Trophoblast cell (in vitro differentiated cells and primary cell): ENCODE measurements at regions not wholly inside any gene's neighbourhood (a gene's known extent, or its start where the extent isn't known, plus 50 kb on each side); places are given as distances from the start of the nearest gene placed in this dataset.
"Not testable (repeated sequence)": the region's sequence is repeated elsewhere in the genome, so short reads cannot be mapped to it uniquely, and the experiment has no call there.

Source experiments
- DNase-seq, 2 donors: peaks; one replicate each; pipeline ENCODE4 v3.0.0-alpha.2; 2016
- H2AFZ ChIP-seq: 2 replicates; pipeline ENCODE4 v1.6.1; 2013; ENCODE audit warnings: low read length, moderate library complexity, mild to moderate bottlenecking; ENCODE audit not compliant: insufficient read depth, poor library complexity
- H2AK5ac ChIP-seq: 2 replicates; pipeline ENCODE4 v1.6.1; 2013; ENCODE audit warnings: mild to moderate bottlenecking, low read length
- H2BK120ac ChIP-seq: 2 replicates; pipeline ENCODE4 v1.6.1; 2013; ENCODE audit warnings: low read length, mild to moderate bottlenecking, moderate library complexity; ENCODE audit not compliant: insufficient read depth, poor library complexity
- H2BK12ac ChIP-seq: 2 replicates; pipeline ENCODE4 v1.6.1; 2013; ENCODE audit warnings: mild to moderate bottlenecking, low read length, moderate library complexity
- H2BK5ac ChIP-seq: 2 replicates; pipeline ENCODE4 v1.6.1; 2013; ENCODE audit warnings: low read length, low read depth, moderate library complexity, mild to moderate bottlenecking; ENCODE audit not compliant: poor library complexity
- H3K14ac ChIP-seq: 2 replicates; pipeline ENCODE4 v1.6.1; 2013; ENCODE audit warnings: mild to moderate bottlenecking, low read length
- H3K18ac ChIP-seq: 2 replicates; pipeline ENCODE4 v1.6.1; 2013; ENCODE audit warnings: mild to moderate bottlenecking, low read length
- H3K23ac ChIP-seq: 2 replicates; pipeline ENCODE4 v1.6.1; 2013; ENCODE audit warnings: low read length
- H3K27ac ChIP-seq: 2 replicates; pipeline ENCODE4 v1.5.1; 2013; ENCODE audit warnings: low read depth, mild to moderate bottlenecking, inconsistent platforms, low read length, moderate library complexity
- H3K27me3 ChIP-seq: 2 replicates; pipeline ENCODE4 v1.6.1; 2013; ENCODE audit warnings: inconsistent platforms, mild to moderate bottlenecking, low read length, moderate library complexity; ENCODE audit not compliant: insufficient read depth
- H3K36me3 ChIP-seq, 2 experiments: 1 replicate in 1 of 2; 2 replicates in 1 of 2; pipeline ENCODE4 v1.6.1; 2013; ENCODE audit warnings: low read length in 2 of 2, mild to moderate bottlenecking in 2 of 2, moderate library complexity in 1 of 2; ENCODE audit not compliant: insufficient read depth in 2 of 2, control insufficient read depth in 1 of 2
- H3K4ac ChIP-seq: 2 replicates; pipeline ENCODE4 v1.6.1; 2013; ENCODE audit warnings: low read depth, mild to moderate bottlenecking, low read length, moderate library complexity
- H3K4me1 ChIP-seq, 2 experiments: 1 replicate in 1 of 2; 2 replicates in 1 of 2; pipeline ENCODE4 v1.6.1; 2013; ENCODE audit warnings: low read length in 2 of 2, mild to moderate bottlenecking in 2 of 2, moderate library complexity in 1 of 2; ENCODE audit not compliant: insufficient read depth in 2 of 2, control insufficient read depth in 1 of 2
- H3K4me2 ChIP-seq: 2 replicates; pipeline ENCODE4 v1.6.1; 2013; ENCODE audit warnings: inconsistent platforms, mild to moderate bottlenecking, low read length, moderate library complexity
- H3K4me3 ChIP-seq: 2 replicates; pipeline ENCODE4 v1.5.1; 2013; ENCODE audit warnings: mild to moderate bottlenecking, low read depth, low read length, inconsistent platforms
- H3K79me1 ChIP-seq: one replicate; pipeline ENCODE4 v1.6.1; 2013; ENCODE audit warnings: low read length
- H3K79me2 ChIP-seq: 2 replicates; pipeline ENCODE4 v1.6.1; 2013; ENCODE audit warnings: low read length, mild to moderate bottlenecking; ENCODE audit not compliant: control insufficient read depth, insufficient read depth, poor library complexity
- H3K9ac ChIP-seq: 2 replicates; pipeline ENCODE4 v1.6.1; 2013; ENCODE audit warnings: mild to moderate bottlenecking, low read length
- H3K9me3 ChIP-seq: 2 replicates; pipeline ENCODE4 v1.6.1; 2013; ENCODE audit warnings: low read depth, mild to moderate bottlenecking, control low read depth, inconsistent platforms, low read length; ENCODE audit not compliant: insufficient read depth
- H4K12ac ChIP-seq: 2 replicates; pipeline ENCODE4 v1.6.1; 2013; ENCODE audit warnings: low read depth, mild to moderate bottlenecking, low read length, moderate library complexity
- H4K8ac ChIP-seq: 2 replicates; pipeline ENCODE4 v1.6.1; 2013; ENCODE audit warnings: low read depth, mild to moderate bottlenecking, low read length, moderate library complexity
- H4K91ac ChIP-seq: one replicate; pipeline ENCODE4 v1.6.1; 2013; ENCODE audit warnings: low read depth, mild to moderate bottlenecking, low read length, moderate library complexity
- WGBS: extraction: QIAGEN DNeasy Blood & Tissue Kit; methylation state at CpG from one replicate; pipeline ENCODE4 v1.1.7; 2013; ENCODE audit warnings: missing lambda C conversion rate; ENCODE audit not compliant: insufficient read length, insufficient coverage; ENCODE audit errors: extremely low coverage; 5-methylcytosine and 5-hydroxymethylcytosine counted together

DNA sequence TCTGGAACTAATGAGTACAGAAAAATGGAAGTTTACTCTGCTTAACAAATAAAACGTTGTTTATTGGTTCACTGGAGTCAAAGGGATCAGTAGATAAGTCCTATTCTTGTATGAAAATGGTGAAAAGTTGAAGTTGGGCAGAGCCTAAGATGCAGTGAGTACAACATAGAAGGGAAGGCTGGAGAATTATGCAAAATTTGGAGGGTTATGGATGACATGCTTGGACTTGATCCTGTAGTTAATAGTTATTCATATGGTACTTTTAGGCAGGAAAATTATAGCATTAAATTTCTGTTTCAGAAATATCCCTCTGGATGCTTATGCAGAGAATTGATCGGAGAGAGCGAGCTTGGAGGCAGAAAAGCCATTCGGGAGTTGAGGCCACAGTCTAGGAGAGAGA is 167.6 kb downstream of the KCNS3 start:
- Histone ChIP-seq H2BK12ac (no peak overlapping the region), H3K23ac (peak overlapping the region; percentile 51), H3K36me3 (no peaks in the 10 kb centered on the region), H3K9ac (no peak overlapping the region), H3K79me2 (no peaks in the 10 kb centered on the region), H3K4me3 (no peak overlapping the region), H2AK5ac (no peak overlapping the region), H3K14ac (no peak overlapping the region), H4K91ac (no peak overlapping the region), H3K27ac (no peak overlapping the region), H2AFZ (no peak overlapping the region), H4K12ac (no peak overlapping the region), H4K8ac (no peak overlapping the region), H2BK120ac (no peak overlapping the region), H3K27me3 (no peaks in the 10 kb centered on the region), H3K4me1 (peaks cover 0 to 2% of the 10 kb centered on the region in 2 experiments), H2BK5ac (no peak overlapping the region), H3K18ac (no peak overlapping the region), H3K4ac (no peak overlapping the region), H3K9me3 (peaks cover 3% of the 10 kb centered on the region), H3K4me2 (no peak overlapping the region), H3K79me1 (no peaks in the 10 kb centered on the region)
- DNase-seq: no peak
- WGBS: no CpG with 5 or more reads among the region's 4 CpGs

DNA sequence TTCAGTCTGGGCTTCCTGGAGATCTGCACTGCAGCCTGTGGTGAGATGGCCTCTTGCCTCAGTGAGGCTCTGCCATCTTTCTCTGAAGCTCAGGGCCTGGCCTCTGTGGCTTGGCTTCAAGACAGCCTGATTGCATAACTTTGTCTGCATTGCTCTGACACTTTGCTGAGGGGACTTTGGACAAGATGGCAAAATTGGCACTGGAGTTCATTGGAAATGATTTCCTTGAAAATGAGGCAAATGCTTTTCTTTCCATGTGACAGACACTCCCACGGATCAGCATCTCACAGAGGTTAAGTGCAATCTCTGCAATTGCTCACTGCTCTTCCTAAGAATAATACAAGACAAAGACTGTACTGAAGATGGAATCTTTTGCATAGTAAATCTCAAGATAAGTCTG is 166.8 kb downstream of the KCNS3 start:
- H2BK5ac ChIP-seq: no peak overlapping the region
- H3K4me3 ChIP-seq: no peak overlapping the region
- no peak overlapping the region for H3K27ac ChIP-seq
- H3K27me3 ChIP-seq: no peaks in the 10 kb centered on the region
- WGBS: no CpG with 5 or more reads among the region's 1 CpG
- no peak overlapping the region for H3K14ac ChIP-seq
- no peaks in the 10 kb centered on the region for H3K79me2 ChIP-seq
- no peak overlapping the region for H3K4me2 ChIP-seq
- H3K36me3 ChIP-seq: no peaks in the 10 kb centered on the region
- no peaks in the 10 kb centered on the region for H3K79me1 ChIP-seq
- no peak overlapping the region for H2BK120ac ChIP-seq
- no peak overlapping the region for H2AK5ac ChIP-seq
- no peak for DNase-seq
- H3K4ac ChIP-seq: no peak overlapping the region
- peaks cover 3% of the 10 kb centered on the region for H3K9me3 ChIP-seq
- no peak overlapping the region for H4K91ac ChIP-seq
- peaks cover 0 to 2% of the 10 kb centered on the region in 2 experiments for H3K4me1 ChIP-seq
- no peak overlapping the region for H2BK12ac ChIP-seq
- no peak overlapping the region for H3K9ac ChIP-seq
- H3K18ac ChIP-seq: no peak overlapping the region
- no peak overlapping the region for H4K12ac ChIP-seq
- no peak overlapping the region for H4K8ac ChIP-seq
- no peak overlapping the region for H3K23ac ChIP-seq
- H2AFZ ChIP-seq: no peak overlapping the region

DNA sequence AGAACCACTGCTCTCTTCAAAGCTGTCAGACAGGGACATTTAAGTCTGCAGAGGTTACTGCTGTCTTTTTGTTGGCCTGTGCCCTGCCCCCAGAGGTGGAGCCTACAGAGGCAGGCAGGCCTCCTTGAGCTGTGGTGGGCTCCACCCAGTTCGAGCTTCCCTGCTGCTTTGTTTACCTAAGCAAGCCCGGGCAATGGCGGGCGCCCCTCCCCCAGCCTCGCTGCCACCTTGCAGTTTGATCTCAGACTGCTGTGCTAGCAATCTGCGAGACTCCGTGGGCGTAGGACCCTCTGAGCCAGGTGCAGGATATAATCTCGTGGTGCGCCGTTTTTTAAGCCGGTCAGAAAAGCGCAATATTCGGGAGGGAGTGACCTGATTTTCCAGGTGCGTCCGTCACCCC is 138.9 kb downstream of the KCNS3 start:
- not testable (repeated sequence) for H4K8ac ChIP-seq, H3K9me3 ChIP-seq, H4K12ac ChIP-seq, H3K27ac ChIP-seq, H2AK5ac ChIP-seq, H3K27me3 ChIP-seq, H2AFZ ChIP-seq, H4K91ac ChIP-seq, H3K18ac ChIP-seq, DNase-seq, H3K79me2 ChIP-seq, H3K36me3 ChIP-seq, H2BK12ac ChIP-seq, H3K14ac ChIP-seq, H3K4me3 ChIP-seq, H3K4ac ChIP-seq, H3K79me1 ChIP-seq, H2BK5ac ChIP-seq, H2BK120ac ChIP-seq, H3K9ac ChIP-seq, H3K4me1 ChIP-seq, H3K23ac ChIP-seq, H3K4me2 ChIP-seq
- WGBS: no CpG with 5 or more reads among the region's 16 CpGs

DNA sequence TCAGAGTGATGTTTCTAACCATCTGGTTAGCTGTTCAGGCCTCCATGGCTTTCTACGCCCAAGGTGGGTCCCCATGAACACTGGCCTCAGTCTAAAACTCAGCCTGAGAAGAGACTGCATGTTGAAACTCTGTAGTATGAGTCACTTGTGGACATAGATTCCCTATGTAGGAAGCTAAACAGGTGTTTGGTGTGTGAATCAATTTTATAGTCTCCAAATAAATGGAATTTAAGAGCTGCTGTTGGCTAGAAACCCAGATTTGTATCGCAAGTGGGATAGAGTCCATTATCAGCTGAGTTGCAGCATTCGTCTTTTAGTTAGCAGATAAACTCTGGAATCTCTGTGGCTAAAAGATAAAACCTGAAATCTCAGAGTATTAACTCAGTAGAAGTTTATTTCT is 131.4 kb downstream of the KCNS3 start:
- H3K4me1 ChIP-seq: no peaks in the 10 kb centered on the region
- H3K9me3 ChIP-seq: no peaks in the 10 kb centered on the region
- H4K91ac ChIP-seq: no peak overlapping the region
- no peaks in the 10 kb centered on the region for H3K79me2 ChIP-seq
- H3K4me2 ChIP-seq: no peak overlapping the region
- H3K27me3 ChIP-seq: no peaks in the 10 kb centered on the region
- H3K36me3 ChIP-seq: no peaks in the 10 kb centered on the region
- no peak overlapping the region for H3K4ac ChIP-seq
- H3K79me1 ChIP-seq: no peaks in the 10 kb centered on the region
- H2BK120ac ChIP-seq: no peak overlapping the region
- H3K23ac ChIP-seq: no peak overlapping the region
- H2AK5ac ChIP-seq: no peak overlapping the region
- no peak for DNase-seq
- no peak overlapping the region for H3K9ac ChIP-seq
- H3K18ac ChIP-seq: no peak overlapping the region
- H4K12ac ChIP-seq: no peak overlapping the region
- no CpG with 5 or more reads among the region's 3 CpGs for WGBS
- H2BK12ac ChIP-seq: no peak overlapping the region
- no peak overlapping the region for H4K8ac ChIP-seq
- no peak overlapping the region for H2BK5ac ChIP-seq
- H3K4me3 ChIP-seq: no peak overlapping the region
- no peak overlapping the region for H3K14ac ChIP-seq
- no peak overlapping the region for H3K27ac ChIP-seq
- H2AFZ ChIP-seq: no peak overlapping the region
